ENCODE measurements at regions not wholly inside any gene's neighbourhood (a gene's known extent, or its start where the extent isn't known, plus 50 kb on each side); places are given as distances from the start of the nearest gene placed in this dataset.

GRCh38 chr11:113615098-113615497 lies 91.0 kb downstream of the TMPRSS5 start:
- TF ChIP-seq RARB (CRISPR knock-in tag; IDR thresholded peaks at IDR 0.05) (no peak), ZNF70 (CRISPR knock-in tag; IDR thresholded peaks at IDR 0.05) (no peak), ZFP3 (CRISPR knock-in tag; IDR thresholded peaks at IDR 0.05) (no peak), TCF4 (CRISPR knock-in tag; IDR thresholded peaks at IDR 0.05; ENCODE audit: borderline replicate concordance) (no peak), SNAI2 (CRISPR knock-in tag; IDR thresholded peaks at IDR 0.05) (no peak), ZNF8 (CRISPR knock-in tag; IDR thresholded peaks at IDR 0.05) (no peak), PPARA (CRISPR knock-in tag; IDR thresholded peaks at IDR 0.05; ENCODE audit: borderline replicate concordance) (no peak), OSR1 (CRISPR knock-in tag; IDR thresholded peaks at IDR 0.05) (no peak), TSHZ2 (CRISPR knock-in tag; IDR thresholded peaks at IDR 0.05) (no peak), ZFP30 (CRISPR knock-in tag; IDR thresholded peaks at IDR 0.05) (no peak), ZC3H10 (CRISPR knock-in tag; IDR thresholded peaks at IDR 0.05) (no peak), CSDC2 (CRISPR knock-in tag; IDR thresholded peaks at IDR 0.05) (no peak), CSRNP3 (CRISPR knock-in tag; IDR thresholded peaks at IDR 0.05) (no peak), BACH2 (CRISPR knock-in tag; IDR thresholded peaks at IDR 0.05; ENCODE audit: borderline replicate concordance) (no peak)
- TF ChIP-seq, protein P1, sequence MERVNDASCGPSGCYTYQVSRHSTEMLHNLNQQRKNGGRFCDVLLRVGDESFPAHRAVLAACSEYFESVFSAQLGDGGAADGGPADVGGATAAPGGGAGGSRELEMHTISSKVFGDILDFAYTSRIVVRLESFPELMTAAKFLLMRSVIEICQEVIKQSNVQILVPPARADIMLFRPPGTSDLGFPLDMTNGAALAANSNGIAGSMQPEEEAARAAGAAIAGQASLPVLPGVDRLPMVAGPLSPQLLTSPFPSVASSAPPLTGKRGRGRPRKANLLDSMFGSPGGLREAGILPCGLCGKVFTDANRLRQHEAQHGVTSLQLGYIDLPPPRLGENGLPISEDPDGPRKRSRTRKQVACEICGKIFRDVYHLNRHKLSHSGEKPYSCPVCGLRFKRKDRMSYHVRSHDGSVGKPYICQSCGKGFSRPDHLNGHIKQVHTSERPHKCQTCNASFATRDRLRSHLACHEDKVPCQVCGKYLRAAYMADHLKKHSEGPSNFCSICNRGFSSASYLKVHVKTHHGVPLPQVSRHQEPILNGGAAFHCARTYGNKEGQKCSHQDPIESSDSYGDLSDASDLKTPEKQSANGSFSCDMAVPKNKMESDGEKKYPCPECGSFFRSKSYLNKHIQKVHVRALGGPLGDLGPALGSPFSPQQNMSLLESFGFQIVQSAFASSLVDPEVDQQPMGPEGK (CRISPR knock-in tag; IDR thresholded peaks at IDR 0.05; ENCODE audit: borderline replicate concordance), result no peak
- no peak for ATAC-seq

GRCh38 chr11:113614097-113614496 lies 92.0 kb downstream of the TMPRSS5 start:
- TF ChIP-seq ZFP30 (CRISPR knock-in tag; IDR thresholded peaks at IDR 0.05) (no peak), BACH2 (CRISPR knock-in tag; IDR thresholded peaks at IDR 0.05; ENCODE audit: borderline replicate concordance) (no peak), SNAI2 (CRISPR knock-in tag; IDR thresholded peaks at IDR 0.05) (no peak), CSDC2 (CRISPR knock-in tag; IDR thresholded peaks at IDR 0.05) (no peak)
- no peak for ATAC-seq

- no peak for ATAC-seq
- TF ChIP-seq, protein P2, sequence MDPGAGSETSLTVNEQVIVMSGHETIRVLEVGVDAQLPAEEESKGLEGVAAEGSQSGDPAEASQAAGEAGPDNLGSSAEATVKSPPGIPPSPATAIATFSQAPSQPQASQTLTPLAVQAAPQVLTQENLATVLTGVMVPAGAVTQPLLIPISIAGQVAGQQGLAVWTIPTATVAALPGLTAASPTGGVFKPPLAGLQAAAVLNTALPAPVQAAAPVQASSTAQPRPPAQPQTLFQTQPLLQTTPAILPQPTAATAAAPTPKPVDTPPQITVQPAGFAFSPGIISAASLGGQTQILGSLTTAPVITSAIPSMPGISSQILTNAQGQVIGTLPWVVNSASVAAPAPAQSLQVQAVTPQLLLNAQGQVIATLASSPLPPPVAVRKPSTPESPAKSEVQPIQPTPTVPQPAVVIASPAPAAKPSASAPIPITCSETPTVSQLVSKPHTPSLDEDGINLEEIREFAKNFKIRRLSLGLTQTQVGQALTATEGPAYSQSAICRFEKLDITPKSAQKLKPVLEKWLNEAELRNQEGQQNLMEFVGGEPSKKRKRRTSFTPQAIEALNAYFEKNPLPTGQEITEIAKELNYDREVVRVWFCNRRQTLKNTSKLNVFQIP (CRISPR knock-in tag; IDR thresholded peaks at IDR 0.05; ENCODE audit: borderline replicate concordance, low read depth), result no peak
- no peak for TF ChIP-seq CSDC2 (CRISPR knock-in tag; IDR thresholded peaks at IDR 0.05)
- no peak for TF ChIP-seq CSRNP3 (CRISPR knock-in tag; IDR thresholded peaks at IDR 0.05)
- TF ChIP-seq ZFP30 (CRISPR knock-in tag; IDR thresholded peaks at IDR 0.05), result no peak
- no peak for TF ChIP-seq ZNF565 (CRISPR knock-in tag; conservative IDR thresholded peaks at IDR 0.05; ENCODE audit: low read depth)
- TF ChIP-seq TSHZ2 (CRISPR knock-in tag; IDR thresholded peaks at IDR 0.05), result no peak
- no peak for TF ChIP-seq ZFP3 (CRISPR knock-in tag; IDR thresholded peaks at IDR 0.05)
- TF ChIP-seq RARB (CRISPR knock-in tag; IDR thresholded peaks at IDR 0.05), result no peak
- TF ChIP-seq OSR1 (CRISPR knock-in tag; IDR thresholded peaks at IDR 0.05), result no peak
- TF ChIP-seq ZNF70 (CRISPR knock-in tag; IDR thresholded peaks at IDR 0.05), result no peak
- no peak for TF ChIP-seq SNAI2 (CRISPR knock-in tag; IDR thresholded peaks at IDR 0.05)
- no peak for TF ChIP-seq ARNTL (CRISPR knock-in tag; IDR thresholded peaks at IDR 0.05; ENCODE audit: borderline replicate concordance, low read depth)
- TF ChIP-seq GLIS3 (CRISPR knock-in tag; IDR thresholded peaks at IDR 0.05), result no peak
These were observed 92.5 kb downstream of the TMPRSS5 start for GRCh38 chr11:113613619-113614018.
